PC-3 (cell line): ENCODE measurements at regions not wholly inside any gene's neighbourhood (a gene's known extent, or its start where the extent isn't known, plus 50 kb on each side); places are given as distances from the start of the nearest gene placed in this dataset.
"Not testable (repeated sequence)": the region's sequence is repeated elsewhere in the genome, so short reads cannot be mapped to it uniquely, and the experiment has no call there.

Source experiments
- ATAC-seq: fragments of 200-7000 bp; cut with Tn5 transposase; 2 replicates; pipeline ENCODE4 v1.9.1; 2020; ENCODE audit warnings: mild to moderate bottlenecking, moderate library complexity
- BruUV-seq: library from RNA; stranded (reverse); fragments of 400-500 nt; replicated peaks from 2 replicates; lab custom pipeline; 2021; lab: Mats Ljungman, UMichigan
- CTCF ChIA-PET: fragments of 300-600 bp; sonication (Branson Sonifier 250); formaldehyde crosslinking; loops from one replicate; lab custom pipeline; 2022; ENCODE audit warnings: antibody characterized with exemption; lab: Charles Lee
- POLR2A ChIA-PET: fragments of 300-600 bp; sonication (Branson Sonifier 250); formaldehyde crosslinking; loops from one replicate; lab custom pipeline; 2022; ENCODE audit warnings: antibody characterized with exemption; ENCODE audit not compliant: unreplicated experiment; lab: Charles Lee
- DNase-seq: peaks from one replicate; pipeline ENCODE4 v3.0.0-alpha.2; 2015
- H2AFZ ChIP-seq: fragments of 300-600 bp; sonication (generic); 2 replicates; pipeline ENCODE4 v1.6.0; 2016; ENCODE audit warnings: antibody characterized with exemption, low read length
- H3F3A ChIP-seq: fragments of 300-600 bp; sonication (generic); one replicate; pipeline ENCODE4 v1.6.0; 2017; ENCODE audit warnings: antibody characterized with exemption, low read length, control low read depth, mild to moderate bottlenecking; ENCODE audit not compliant: unreplicated experiment
- H3K27ac ChIP-seq: fragments of 300-600 bp; sonication (generic); 2 replicates; pipeline ENCODE4 v1.5.1; 2016; ENCODE audit warnings: mild to moderate bottlenecking, low read length
- H3K27me3 ChIP-seq: fragments of 300-600 bp; sonication (generic); 2 replicates; pipeline ENCODE4 v1.6.1; 2016; ENCODE audit warnings: low read length, mixed read lengths
- H3K36me3 ChIP-seq: fragments of 300-600 bp; sonication (generic); 2 replicates; pipeline ENCODE4 v1.6.1; 2016; ENCODE audit warnings: low read depth, mixed run types, low read length, mixed read lengths
- H3K4me1 ChIP-seq: fragments of 300-600 bp; sonication (generic); 2 replicates; pipeline ENCODE4 v1.5.1; 2016; ENCODE audit warnings: low read length; ENCODE audit not compliant: insufficient read depth
- H3K4me2 ChIP-seq: fragments of 300-600 bp; sonication (generic); 2 replicates; pipeline ENCODE4 v1.6.0; 2016; ENCODE audit warnings: low read length
- H3K4me3 ChIP-seq: fragments of 300-600 bp; sonication (generic); 2 replicates; pipeline ENCODE4 v1.5.1; 2016; ENCODE audit warnings: mild to moderate bottlenecking, low read length, mixed read lengths
- H3K79me2 ChIP-seq: fragments of 300-600 bp; sonication (generic); 2 replicates; pipeline ENCODE4 v1.6.1; 2017; ENCODE audit warnings: low read length, mixed read lengths
- H3K9ac ChIP-seq: fragments of 300-600 bp; sonication (generic); 2 replicates; pipeline ENCODE4 v1.6.0; 2016; ENCODE audit warnings: mild to moderate bottlenecking, low read length
- H3K9me2 ChIP-seq: fragments of 300-600 bp; sonication (generic); replicated peaks from 2 replicates; pipeline ENCODE4 v1.6.1; 2016; ENCODE audit warnings: mixed run types, low read length, mixed read lengths
- H3K9me3 ChIP-seq: fragments of 300-600 bp; sonication (generic); 2 replicates; pipeline ENCODE4 v1.6.1; 2016; ENCODE audit warnings: low read length, mixed read lengths
- H4K20me1 ChIP-seq: fragments of 300-600 bp; sonication (generic); 2 replicates; pipeline ENCODE4 v1.6.1; 2016; ENCODE audit warnings: low read length, mixed read lengths
- CTCF ChIP-seq: fragments of 300-600 bp; sonication (generic); conservative IDR thresholded peaks from 2 replicates; pipeline ENCODE4 v1.5.1; 2017; ENCODE audit warnings: antibody characterized with exemption, low read depth, mild to moderate bottlenecking, low read length
- EZH2 ChIP-seq: fragments of 300-600 bp; sonication (generic); IDR thresholded peaks from one replicate; pipeline ENCODE4 v1.6.1; 2017; ENCODE audit warnings: antibody characterized with exemption, mild to moderate bottlenecking, low read length; ENCODE audit not compliant: unreplicated experiment
- EZH2phosphoT487 ChIP-seq: fragments of 300-600 bp; sonication (generic); IDR thresholded peaks from 2 replicates; pipeline ENCODE4 v1.6.1; 2018; ENCODE audit warnings: mild to moderate bottlenecking, antibody characterized with exemption, low read length, borderline replicate concordance
- intact Hi-C: fragments of 100-400 bp; cut with micrococcal nuclease; formaldehyde crosslinking; loops from 2 replicates; pipeline ENCODE4 v1.9.0; 2023

- Histone ChIP-seq H3K9me2 (no peaks in the 10 kb centered on the region), H3K4me2 (peak overlapping the region; percentile 52; the same call in 1 of the 2 replicates), H3F3A (no peaks in the 10 kb centered on the region), H3K79me2 (no peaks in the 10 kb centered on the region), H3K9ac (no peak overlapping the region), H4K20me1 (no peaks in the 10 kb centered on the region), H3K4me1 (no peaks in the 10 kb centered on the region), H2AFZ (no peak overlapping the region), H3K4me3 (no peak overlapping the region), H3K36me3 (no peaks in the 10 kb centered on the region), H3K27me3 (no peaks in the 10 kb centered on the region), H3K27ac (no peak overlapping the region), H3K9me3 (no peaks in the 10 kb centered on the region)
- TF ChIP-seq EZH2phosphoT487 (no peak), CTCF (no peak), EZH2 (no peak)
- DNase-seq = peak; percentile 48
- ChIA-PET POLR2A (interaction anchor here (0.7 kb wide), 2 partner anchors 333 to 561 kb away, joined by 3 to 5 read pairs; no protein-coding TSS in a partner anchor), CTCF (interaction anchor here (0.6 kb wide), 1 partner anchor 28 kb away, joined by 5 read pairs; no protein-coding TSS in a partner anchor)
- no TSS peak for BruUV-seq
- ATAC-seq = peak; percentile 80
- intact Hi-C loops = no loop called here
Measured at GRCh38 chr13:50543782-50544181, 299.7 kb downstream of the DLEU7 start.

GRCh38 chr13:50544211-50544610 is 299.3 kb downstream of the DLEU7 start:
- POLR2A ChIA-PET = interaction anchor here (0.7 kb wide), 1 partner anchor 334 kb away, joined by 3 read pairs; no protein-coding TSS in a partner anchor
- ATAC-seq = no peak

GRCh38 chr13:50547175-50547574 is 296.3 kb downstream of the DLEU7 start:
- ATAC-seq, H3K4me3 ChIP-seq, H3K4me1 ChIP-seq, H2AFZ ChIP-seq, H3K9me2 ChIP-seq, H3F3A ChIP-seq, POLR2A ChIA-PET, H3K4me2 ChIP-seq, H3K9ac ChIP-seq, H4K20me1 ChIP-seq, H3K36me3 ChIP-seq, H3K9me3 ChIP-seq, H3K79me2 ChIP-seq, H3K27ac ChIP-seq, BruUV-seq, H3K27me3 ChIP-seq, DNase-seq, intact Hi-C loops: not testable (repeated sequence)
- CTCF ChIA-PET = interaction anchor here (1.1 kb wide), 1 partner anchor 344 kb away, joined by 3 read pairs; no protein-coding TSS in a partner anchor

More at GRCh38 chr13:50544211-50544610, 299.3 kb downstream of the DLEU7 start:
- no peak overlapping the region for H2AFZ ChIP-seq
- H3K4me3 ChIP-seq = no peak overlapping the region
- CTCF ChIA-PET = interaction anchor here (0.6 kb wide), 1 partner anchor 27 kb away, joined by 5 read pairs; no protein-coding TSS in a partner anchor
- H3K36me3 ChIP-seq = no peaks in the 10 kb centered on the region
- no peaks in the 10 kb centered on the region for H4K20me1 ChIP-seq
- no peaks in the 10 kb centered on the region for H3K27me3 ChIP-seq
- no peaks in the 10 kb centered on the region for H3K79me2 ChIP-seq
- H3K9me2 ChIP-seq = no peaks in the 10 kb centered on the region
- BruUV-seq = no TSS peak
- H3K27ac ChIP-seq = no peak overlapping the region
- TF ChIP-seq CTCF (no peak), EZH2 (no peak), EZH2phosphoT487 (no peak)
- H3K4me1 ChIP-seq = no peaks in the 10 kb centered on the region
- H3K9ac ChIP-seq = no peak overlapping the region
- no peaks in the 10 kb centered on the region for H3K9me3 ChIP-seq
- H3F3A ChIP-seq = no peaks in the 10 kb centered on the region
- peak overlapping the region; percentile 52; the same call in 1 of the 2 replicates for H3K4me2 ChIP-seq
- intact Hi-C loops = no loop called here
- no peak for DNase-seq
